HEK293 (cell line): ENCODE measurements at regions not wholly inside any gene's neighbourhood (a gene's known extent, or its start where the extent isn't known, plus 50 kb on each side); places are given as distances from the start of the nearest gene placed in this dataset.

Experiments
- CTCF ChIA-PET: fragments of 350-600 bp; formaldehyde crosslinking; extraction: SDS; loops from one replicate; lab custom pipeline; 2021; ENCODE audit warnings: antibody characterized with exemption; lab: Yijun Ruan, JAX
- POLR2A ChIA-PET: fragments of 300-600 bp; formaldehyde crosslinking; extraction: SDS; loops from one replicate; lab custom pipeline; 2020; ENCODE audit warnings: antibody characterized with exemption, inconsistent platforms; lab: Yijun Ruan, JAX
- H3K27ac ChIP-seq: fragments of 200-500 bp; sonication (Bioruptor generic); 2 replicates; pipeline ENCODE4 v1.5.1; 2014; ENCODE audit warnings: low read depth, low read length, control low read depth, inconsistent platforms; ENCODE audit errors: extremely low read depth
- H3K36me3 ChIP-seq, 2 experiments: fragments of 200-500 bp in 1 of 2; sonication (Bioruptor generic) in 1 of 2; 1 replicate in 1 of 2; 2 replicates in 1 of 2; pipeline ENCODE4 v1.5.1; 2014 to 2017; ENCODE audit warnings: inconsistent platforms in 2 of 2, low read length in 2 of 2; ENCODE audit not compliant: control insufficient read depth in 2 of 2, insufficient read depth in 1 of 2
- H3K4me1 ChIP-seq: fragments of 200-500 bp; sonication (Bioruptor generic); 2 replicates; pipeline ENCODE4 v1.5.1; 2014; ENCODE audit warnings: mild to moderate bottlenecking, low read length, inconsistent platforms; ENCODE audit not compliant: control insufficient read depth, insufficient read depth
- H3K4me3 ChIP-seq: 2 replicates; pipeline ENCODE4 v1.5.1; 2011; ENCODE audit warnings: low read depth, mild to moderate bottlenecking, control low read depth, low read length, moderate library complexity
- H3K9me3 ChIP-seq: fragments of 200-500 bp; sonication (Bioruptor generic); 2 replicates; pipeline ENCODE4 v1.5.1; 2014; ENCODE audit warnings: low read depth, low read length, inconsistent platforms; ENCODE audit not compliant: control insufficient read depth, insufficient read depth
- BCL11B ChIP-seq: fragments of 450-650 bp; formaldehyde crosslinking; IDR thresholded peaks from 2 replicates; pipeline ENCODE4 v1.5.1; 2016; ENCODE audit warnings: low read depth, missing biosample characterization, missing genetic modification characterization
- SCRT2 ChIP-seq: fragments of 450-650 bp; formaldehyde crosslinking; IDR thresholded peaks from 2 replicates; pipeline ENCODE4 v1.5.1; 2016; ENCODE audit warnings: missing biosample characterization, missing genetic modification characterization
- WT1 ChIP-seq: fragments of 450-650 bp; formaldehyde crosslinking; IDR thresholded peaks from 2 replicates; pipeline ENCODE4 v1.5.1; 2016; ENCODE audit warnings: missing biosample characterization, missing genetic modification characterization
- ZBTB26 ChIP-seq: fragments of 450-650 bp; formaldehyde crosslinking; optimal IDR thresholded peaks from 2 replicates; pipeline ENCODE3; 2016; ENCODE audit warnings: missing biosample characterization, mild to moderate bottlenecking, missing genetic modification characterization
- ZBTB48 ChIP-seq: fragments of 450-650 bp; formaldehyde crosslinking; IDR thresholded peaks from 2 replicates; pipeline ENCODE4 v1.5.1; 2016; ENCODE audit warnings: missing biosample characterization, missing genetic modification characterization
- ZBTB6 ChIP-seq: fragments of 450-650 bp; formaldehyde crosslinking; IDR thresholded peaks from 2 replicates; pipeline ENCODE4 v1.5.1; 2017; ENCODE audit warnings: missing biosample characterization, missing genetic modification characterization
- ZNF2 ChIP-seq: fragments of 450-650 bp; formaldehyde crosslinking; IDR thresholded peaks from 2 replicates; pipeline ENCODE4 v1.5.1; 2016; ENCODE audit warnings: missing biosample characterization, missing genetic modification characterization
- ZNF223 ChIP-seq: fragments of 450-650 bp; formaldehyde crosslinking; IDR thresholded peaks from 2 replicates; pipeline ENCODE4 v1.5.1; 2016; ENCODE audit warnings: missing biosample characterization, missing genetic modification characterization
- ZNF239 ChIP-seq: fragments of 450-650 bp; formaldehyde crosslinking; IDR thresholded peaks from 2 replicates; pipeline ENCODE4 v1.5.1; 2016; ENCODE audit warnings: missing biosample characterization, missing genetic modification characterization
- ZNF292 ChIP-seq: fragments of 450-650 bp; formaldehyde crosslinking; IDR thresholded peaks from 2 replicates; pipeline ENCODE4 v1.5.1; 2016; ENCODE audit warnings: low read depth, missing biosample characterization, missing genetic modification characterization, borderline replicate concordance
- ZNF302 ChIP-seq: fragments of 450-650 bp; formaldehyde crosslinking; IDR thresholded peaks from 2 replicates; pipeline ENCODE4 v1.5.1; 2016; ENCODE audit warnings: missing biosample characterization, missing genetic modification characterization, low read depth
- ZNF341 ChIP-seq: fragments of 450-650 bp; formaldehyde crosslinking; IDR thresholded peaks from 2 replicates; pipeline ENCODE4; 2016; ENCODE audit warnings: low read depth, missing biosample characterization, missing genetic modification characterization
- ZNF350 ChIP-seq: fragments of 450-650 bp; formaldehyde crosslinking; IDR thresholded peaks from 2 replicates; pipeline ENCODE4 v1.5.0; 2017; ENCODE audit warnings: missing biosample characterization, mild to moderate bottlenecking, missing genetic modification characterization
- ZNF544 ChIP-seq: fragments of 450-650 bp; formaldehyde crosslinking; IDR thresholded peaks from 2 replicates; pipeline ENCODE4 v1.5.0; 2017; ENCODE audit warnings: missing biosample characterization, missing genetic modification characterization
- ZNF555 ChIP-seq: fragments of 450-650 bp; formaldehyde crosslinking; conservative IDR thresholded peaks from 2 replicates; pipeline ENCODE4 v1.5.1; 2017; ENCODE audit warnings: missing biosample characterization, mild to moderate bottlenecking, missing genetic modification characterization, inconsistent platforms
- ZNF600 ChIP-seq: fragments of 450-650 bp; formaldehyde crosslinking; IDR thresholded peaks from 2 replicates; pipeline ENCODE4 v1.5.1; 2016; ENCODE audit warnings: missing biosample characterization, missing genetic modification characterization
- ZNF610 ChIP-seq: fragments of 450-650 bp; formaldehyde crosslinking; IDR thresholded peaks from 2 replicates; pipeline ENCODE4 v1.5.1; 2016; ENCODE audit warnings: missing biosample characterization, missing genetic modification characterization, borderline replicate concordance
- ZNF791 ChIP-seq: fragments of 450-650 bp; formaldehyde crosslinking; IDR thresholded peaks from 2 replicates; pipeline ENCODE4 v1.5.1; 2016; ENCODE audit warnings: missing biosample characterization, missing genetic modification characterization
- ZSCAN23 ChIP-seq: fragments of 450-650 bp; formaldehyde crosslinking; IDR thresholded peaks from 2 replicates; pipeline ENCODE4 v1.5.1; 2016; ENCODE audit warnings: missing biosample characterization, missing genetic modification characterization
- TF ChIP-seq, protein P1 (sequence below): fragments of 450-650 bp; formaldehyde crosslinking; IDR thresholded peaks from 2 replicates; pipeline ENCODE4 v1.5.1; 2016; ENCODE audit warnings: missing biosample characterization, missing genetic modification characterization
- TF ChIP-seq, protein P2 (sequence below): fragments of 450-650 bp; formaldehyde crosslinking; IDR thresholded peaks from 2 replicates; pipeline ENCODE4 v1.5.1; 2016; ENCODE audit warnings: missing biosample characterization, missing genetic modification characterization
- TF ChIP-seq, protein P3 (sequence below): fragments of 450-650 bp; formaldehyde crosslinking; IDR thresholded peaks from 2 replicates; pipeline ENCODE4 v1.5.1; 2016; ENCODE audit warnings: missing biosample characterization, missing genetic modification characterization
- TF ChIP-seq, protein P4 (sequence below): fragments of 450-650 bp; formaldehyde crosslinking; IDR thresholded peaks from 2 replicates; pipeline ENCODE4 v1.5.1; 2016; ENCODE audit warnings: missing biosample characterization, missing genetic modification characterization
- TF ChIP-seq, protein P5 (sequence below): fragments of 450-650 bp; formaldehyde crosslinking; IDR thresholded peaks from 2 replicates; pipeline ENCODE4 v1.5.1; 2016; ENCODE audit warnings: missing biosample characterization, missing genetic modification characterization

DNA sequence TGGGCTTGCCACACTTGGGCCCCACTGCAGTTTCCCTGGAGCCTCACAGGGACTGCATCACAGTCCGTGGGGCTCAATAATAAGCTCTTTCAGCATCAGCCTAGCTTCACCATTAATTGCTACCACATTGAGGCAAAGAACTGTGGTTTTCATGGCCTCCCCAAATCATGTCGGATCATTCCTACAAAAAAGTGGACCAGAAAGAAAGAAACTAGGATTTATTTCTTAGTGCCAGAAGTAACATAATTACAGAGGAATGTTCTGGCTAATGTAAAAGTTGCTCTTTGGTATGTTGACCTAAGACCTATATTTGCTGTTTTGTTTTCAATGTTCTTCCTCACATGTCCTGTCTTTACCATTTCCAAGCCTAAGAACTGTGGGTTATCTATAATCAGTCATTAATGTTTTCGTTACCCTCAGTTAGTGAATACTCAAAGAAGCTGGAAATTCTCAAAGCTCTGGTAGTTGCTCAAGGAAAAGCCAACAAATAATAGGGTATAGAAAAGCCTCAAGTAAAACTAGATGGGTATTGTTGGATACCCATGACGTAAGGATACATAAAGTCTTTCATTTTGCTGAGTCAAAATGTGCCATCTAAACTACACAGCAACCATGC is 173.9 kb downstream of the LTN1 start:
- CTCF ChIA-PET, result no interaction called here
- Histone ChIP-seq H3K27ac (no peak overlapping the region), H3K4me3 (no peak overlapping the region), H3K4me1 (no peaks in the 10 kb centered on the region), H3K36me3 (no peaks in the 10 kb centered on the region), H3K9me3 (no peaks in the 10 kb centered on the region)
- POLR2A ChIA-PET, result no interaction called here
- TF ChIP-seq, protein P1, sequence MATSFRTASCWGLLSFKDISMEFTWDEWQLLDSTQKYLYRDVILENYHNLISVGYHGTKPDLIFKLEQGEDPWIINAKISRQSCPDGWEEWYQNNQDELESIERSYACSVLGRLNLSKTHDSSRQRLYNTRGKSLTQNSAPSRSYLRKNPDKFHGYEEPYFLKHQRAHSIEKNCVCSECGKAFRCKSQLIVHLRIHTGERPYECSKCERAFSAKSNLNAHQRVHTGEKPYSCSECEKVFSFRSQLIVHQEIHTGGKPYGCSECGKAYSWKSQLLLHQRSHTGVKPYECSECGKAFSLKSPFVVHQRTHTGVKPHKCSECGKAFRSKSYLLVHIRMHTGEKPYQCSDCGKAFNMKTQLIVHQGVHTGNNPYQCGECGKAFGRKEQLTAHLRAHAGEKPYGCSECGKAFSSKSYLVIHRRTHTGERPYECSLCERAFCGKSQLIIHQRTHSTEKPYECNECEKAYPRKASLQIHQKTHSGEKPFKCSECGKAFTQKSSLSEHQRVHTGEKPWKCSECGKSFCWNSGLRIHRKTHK (tag by site-specific recombination), result no peak

- POLR2A ChIA-PET, result no interaction called here
- H3K9me3 ChIP-seq, result no peaks in the 10 kb centered on the region
- no peaks in the 10 kb centered on the region for H3K36me3 ChIP-seq
- no peak for TF ChIP-seq ZNF610 (tag by site-specific recombination)
- TF ChIP-seq ZBTB6 (tag by site-specific recombination), result no peak
- TF ChIP-seq, protein P2, sequence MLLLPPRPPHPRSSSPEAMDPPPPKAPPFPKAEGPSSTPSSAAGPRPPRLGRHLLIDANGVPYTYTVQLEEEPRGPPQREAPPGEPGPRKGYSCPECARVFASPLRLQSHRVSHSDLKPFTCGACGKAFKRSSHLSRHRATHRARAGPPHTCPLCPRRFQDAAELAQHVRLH (tag by site-specific recombination), result no peak
- TF ChIP-seq ZNF555, result no peak
- TF ChIP-seq ZNF223, result no peak
- no peak for TF ChIP-seq ZBTB26 (tag by site-specific recombination)
- TF ChIP-seq ZSCAN23 (tag by site-specific recombination), result no peak
- no peak for TF ChIP-seq ZNF292
- no peak for TF ChIP-seq ZNF239 (tag by site-specific recombination)
- no peak for TF ChIP-seq ZNF302
- TF ChIP-seq WT1 (tag by site-specific recombination), result no peak
- no peak overlapping the region for H3K4me3 ChIP-seq
- H3K4me1 ChIP-seq, result no peaks in the 10 kb centered on the region
- H3K27ac ChIP-seq, result no peak overlapping the region
- CTCF ChIA-PET, result interaction anchor here (1.7 kb wide), 1 partner anchor 72 kb away, joined by 7 read pairs; no protein-coding TSS in a partner anchor
These were observed 174.8 kb downstream of the LTN1 start for GRCh38 chr21:28817871-28818270.

DNA sequence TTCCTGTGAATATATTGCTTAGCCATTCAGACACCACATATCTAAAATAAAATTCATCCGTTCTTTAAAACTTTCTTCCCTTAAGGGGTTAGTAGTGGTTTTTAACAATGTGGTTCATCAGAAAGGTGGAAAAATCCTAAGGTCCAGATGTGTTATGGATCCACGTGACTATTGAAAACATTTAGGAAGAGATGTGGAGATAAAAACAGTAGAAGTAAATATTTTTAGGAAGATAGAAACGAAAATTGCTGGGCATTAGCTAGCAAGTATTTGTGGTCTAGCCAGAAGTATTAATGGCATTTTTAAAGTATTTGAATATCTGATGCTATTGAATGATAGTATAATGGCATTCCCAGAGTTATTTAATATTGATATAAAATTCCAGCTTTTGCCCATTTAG is 180.8 kb downstream of the LTN1 start:
- Histone ChIP-seq H3K4me3 (no peak overlapping the region), H3K36me3 (no peaks in the 10 kb centered on the region; a peak in 1 of 3 replicates), H3K27ac (no peak overlapping the region)
- ChIA-PET CTCF (no interaction called here), POLR2A (no interaction called here)
- TF ChIP-seq ZBTB48 (tag by site-specific recombination), result no peak
- TF ChIP-seq, protein P3, sequence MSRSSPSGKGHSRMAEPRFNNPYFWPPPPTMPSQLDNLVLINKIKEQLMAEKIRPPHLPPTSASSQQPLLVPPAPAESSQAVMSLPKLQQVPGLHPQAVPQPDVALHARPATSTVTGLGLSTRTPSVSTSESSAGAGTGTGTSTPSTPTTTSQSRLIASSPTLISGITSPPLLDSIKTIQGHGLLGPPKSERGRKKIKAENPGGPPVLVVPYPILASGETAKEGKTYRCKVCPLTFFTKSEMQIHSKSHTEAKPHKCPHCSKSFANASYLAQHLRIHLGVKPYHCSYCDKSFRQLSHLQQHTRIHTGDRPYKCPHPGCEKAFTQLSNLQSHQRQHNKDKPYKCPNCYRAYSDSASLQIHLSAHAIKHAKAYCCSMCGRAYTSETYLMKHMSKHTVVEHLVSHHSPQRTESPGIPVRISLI (tag by site-specific recombination), result no peak
- no peak for TF ChIP-seq ZNF341 (tag by site-specific recombination)
- TF ChIP-seq, protein P4, sequence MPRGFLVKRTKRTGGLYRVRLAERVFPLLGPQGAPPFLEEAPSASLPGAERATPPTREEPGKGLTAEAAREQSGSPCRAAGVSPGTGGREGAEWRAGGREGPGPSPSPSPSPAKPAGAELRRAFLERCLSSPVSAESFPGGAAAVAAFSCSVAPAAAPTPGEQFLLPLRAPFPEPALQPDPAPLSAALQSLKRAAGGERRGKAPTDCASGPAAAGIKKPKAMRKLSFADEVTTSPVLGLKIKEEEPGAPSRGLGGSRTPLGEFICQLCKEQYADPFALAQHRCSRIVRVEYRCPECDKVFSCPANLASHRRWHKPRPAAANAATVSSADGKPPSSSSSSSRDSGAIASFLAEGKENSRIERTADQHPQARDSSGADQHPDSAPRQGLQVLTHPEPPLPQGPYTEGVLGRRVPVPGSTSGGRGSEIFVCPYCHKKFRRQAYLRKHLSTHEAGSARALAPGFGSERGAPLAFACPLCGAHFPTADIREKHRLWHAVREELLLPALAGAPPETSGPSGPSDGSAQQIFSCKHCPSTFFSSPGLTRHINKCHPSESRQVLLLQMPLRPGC (tag by site-specific recombination), result no peak
- no peak for TF ChIP-seq SCRT2 (tag by site-specific recombination)
- no peak for TF ChIP-seq BCL11B
- TF ChIP-seq ZNF350, result no peak
- TF ChIP-seq ZNF600 (tag by site-specific recombination), result no peak
- TF ChIP-seq, protein P5, sequence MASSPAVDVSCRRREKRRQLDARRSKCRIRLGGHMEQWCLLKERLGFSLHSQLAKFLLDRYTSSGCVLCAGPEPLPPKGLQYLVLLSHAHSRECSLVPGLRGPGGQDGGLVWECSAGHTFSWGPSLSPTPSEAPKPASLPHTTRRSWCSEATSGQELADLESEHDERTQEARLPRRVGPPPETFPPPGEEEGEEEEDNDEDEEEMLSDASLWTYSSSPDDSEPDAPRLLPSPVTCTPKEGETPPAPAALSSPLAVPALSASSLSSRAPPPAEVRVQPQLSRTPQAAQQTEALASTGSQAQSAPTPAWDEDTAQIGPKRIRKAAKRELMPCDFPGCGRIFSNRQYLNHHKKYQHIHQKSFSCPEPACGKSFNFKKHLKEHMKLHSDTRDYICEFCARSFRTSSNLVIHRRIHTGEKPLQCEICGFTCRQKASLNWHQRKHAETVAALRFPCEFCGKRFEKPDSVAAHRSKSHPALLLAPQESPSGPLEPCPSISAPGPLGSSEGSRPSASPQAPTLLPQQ, result no peak
- TF ChIP-seq ZNF544, result no peak
- no peak for TF ChIP-seq ZNF791 (tag by site-specific recombination)
- TF ChIP-seq ZNF2 (tag by site-specific recombination), result no peak
- TF ChIP-seq ZNF223, result no peak
- TF ChIP-seq, all 188 proteins: peak for 0
- no peaks in the 10 kb centered on the region for H3K4me1 ChIP-seq
- no peaks in the 10 kb centered on the region for H3K9me3 ChIP-seq
